ENCODE measurements at regions not wholly inside any gene's neighbourhood (a gene's known extent, or its start where the extent isn't known, plus 50 kb on each side); places are given as distances from the start of the nearest gene placed in this dataset.

DNA sequence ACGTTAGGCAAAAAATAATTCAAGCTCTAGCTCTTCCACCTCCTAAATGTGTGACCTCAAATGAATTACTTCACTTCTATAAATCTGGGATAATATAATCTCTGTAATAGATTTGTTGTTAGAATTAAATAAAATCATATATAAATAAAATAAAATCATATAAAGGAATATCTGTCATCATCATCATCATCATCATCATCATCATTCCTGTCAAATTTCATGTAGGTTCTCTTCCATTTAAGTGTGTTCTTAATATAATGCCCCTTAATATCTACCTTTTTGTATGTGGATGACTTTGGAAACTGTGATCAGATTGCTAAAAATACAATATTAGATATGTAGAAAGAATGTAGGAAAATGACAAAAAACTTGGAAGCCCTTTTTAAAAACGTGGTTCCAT lies 621.0 kb downstream of the ADGRL2 start:
- TF ChIP-seq, protein P1, sequence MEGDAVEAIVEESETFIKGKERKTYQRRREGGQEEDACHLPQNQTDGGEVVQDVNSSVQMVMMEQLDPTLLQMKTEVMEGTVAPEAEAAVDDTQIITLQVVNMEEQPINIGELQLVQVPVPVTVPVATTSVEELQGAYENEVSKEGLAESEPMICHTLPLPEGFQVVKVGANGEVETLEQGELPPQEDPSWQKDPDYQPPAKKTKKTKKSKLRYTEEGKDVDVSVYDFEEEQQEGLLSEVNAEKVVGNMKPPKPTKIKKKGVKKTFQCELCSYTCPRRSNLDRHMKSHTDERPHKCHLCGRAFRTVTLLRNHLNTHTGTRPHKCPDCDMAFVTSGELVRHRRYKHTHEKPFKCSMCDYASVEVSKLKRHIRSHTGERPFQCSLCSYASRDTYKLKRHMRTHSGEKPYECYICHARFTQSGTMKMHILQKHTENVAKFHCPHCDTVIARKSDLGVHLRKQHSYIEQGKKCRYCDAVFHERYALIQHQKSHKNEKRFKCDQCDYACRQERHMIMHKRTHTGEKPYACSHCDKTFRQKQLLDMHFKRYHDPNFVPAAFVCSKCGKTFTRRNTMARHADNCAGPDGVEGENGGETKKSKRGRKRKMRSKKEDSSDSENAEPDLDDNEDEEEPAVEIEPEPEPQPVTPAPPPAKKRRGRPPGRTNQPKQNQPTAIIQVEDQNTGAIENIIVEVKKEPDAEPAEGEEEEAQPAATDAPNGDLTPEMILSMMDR (conservative IDR thresholded peaks at IDR 0.05; ENCODE audit: low read depth, low read length) = no peak
- DNase-seq (ENCODE audit: low read depth) = no peak
- H3K4me3 ChIP-seq (ENCODE audit: low read depth, low read length) = no peak overlapping the region

DNA sequence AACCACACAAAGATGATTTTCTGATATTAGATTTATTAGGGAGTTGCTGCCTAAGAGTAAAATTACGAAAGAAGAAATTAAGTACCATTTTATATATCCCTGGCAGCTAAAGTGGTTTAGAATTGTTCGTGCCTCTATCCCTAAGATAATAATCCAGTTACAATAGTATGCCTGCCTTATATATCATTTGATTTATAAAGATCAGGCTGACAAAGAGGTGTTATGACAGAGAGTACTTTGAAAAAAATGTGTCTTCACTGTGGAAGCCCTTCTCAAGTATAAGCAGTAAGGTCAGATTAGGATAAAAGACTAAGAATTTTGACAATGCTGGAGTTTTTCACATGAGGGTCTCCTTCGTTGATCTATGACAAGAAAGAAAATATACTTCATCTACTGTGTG lies 619.9 kb downstream of the ADGRL2 start:
- H3K4me3 ChIP-seq (ENCODE audit: low read depth, low read length) = no peak overlapping the region
- TF ChIP-seq, protein P1 (conservative IDR thresholded peaks at IDR 0.05; ENCODE audit: low read depth, low read length) = no peak
- no peak for DNase-seq (ENCODE audit: low read depth)

DNA sequence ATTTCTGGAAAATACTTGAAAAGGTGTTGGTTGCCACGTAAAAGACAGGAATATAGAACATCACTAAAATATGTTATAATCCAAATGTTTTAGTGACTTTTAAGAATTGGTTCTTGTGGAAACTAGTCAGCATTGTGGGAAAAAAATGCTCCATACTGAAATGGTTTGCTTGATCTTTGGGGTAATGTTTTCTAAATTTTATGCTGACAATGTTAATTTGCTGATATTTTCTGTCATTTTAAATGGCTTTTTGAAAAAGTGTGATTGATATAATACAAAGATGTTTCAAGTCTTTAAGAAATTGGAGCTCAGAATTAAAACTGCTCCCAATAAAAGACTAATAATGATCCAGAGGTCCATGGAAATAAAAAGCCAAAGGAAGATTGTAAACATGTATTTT lies 610.9 kb downstream of the ADGRL2 start:
- no peak for DNase-seq (ENCODE audit: low read depth)
- H3K4me3 ChIP-seq (ENCODE audit: low read depth, low read length) = no peak overlapping the region
- TF ChIP-seq, protein P1 (conservative IDR thresholded peaks at IDR 0.05; ENCODE audit: low read depth, low read length) = no peak

DNA sequence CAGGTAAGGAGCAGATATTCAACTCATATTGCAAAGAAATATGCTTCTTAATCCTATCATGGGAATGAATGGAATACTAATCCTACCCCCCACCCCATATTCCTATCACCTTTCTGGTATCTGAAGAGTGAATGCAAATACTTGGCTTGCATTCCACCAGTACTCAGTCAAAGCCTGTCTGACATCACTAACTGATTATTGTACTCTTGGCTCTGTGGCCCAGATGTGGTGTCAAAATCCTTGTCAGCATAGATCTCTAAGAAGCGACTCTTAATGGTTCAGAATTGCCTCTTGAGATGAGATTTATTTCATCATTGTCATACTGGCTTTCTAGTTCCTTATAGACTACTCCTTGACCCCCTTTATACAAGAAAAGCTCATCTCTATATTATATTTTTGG lies 604.6 kb downstream of the ADGRL2 start:
- DNase-seq (ENCODE audit: low read depth) = no peak
- H3K4me3 ChIP-seq (ENCODE audit: low read depth, low read length) = no peak overlapping the region
- TF ChIP-seq, protein P1 (conservative IDR thresholded peaks at IDR 0.05; ENCODE audit: low read depth, low read length) = no peak

DNA sequence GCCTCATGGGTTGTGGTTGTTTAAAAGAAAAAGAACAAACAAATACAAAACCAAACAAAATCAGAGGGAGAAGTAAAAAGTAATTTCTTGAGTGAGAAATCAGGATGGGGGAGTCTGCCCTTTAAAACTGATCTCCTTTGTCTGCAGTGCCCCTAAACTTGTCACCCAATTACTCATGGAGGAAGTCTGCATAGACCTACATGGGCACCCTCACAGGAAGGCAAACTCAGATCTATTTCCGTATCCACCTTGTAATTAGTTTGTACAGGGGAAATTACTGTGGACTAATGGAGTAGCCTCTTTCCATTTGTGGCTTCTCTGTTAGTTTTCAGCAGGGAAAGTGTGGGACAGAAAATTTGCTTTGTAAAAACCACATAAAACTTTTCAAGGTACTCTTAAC lies 600.4 kb downstream of the ADGRL2 start:
- no peak overlapping the region for H3K4me3 ChIP-seq (ENCODE audit: low read depth, low read length)
- DNase-seq (ENCODE audit: low read depth) = no peak
- TF ChIP-seq, protein P1 (conservative IDR thresholded peaks at IDR 0.05; ENCODE audit: low read depth, low read length) = no peak

DNA sequence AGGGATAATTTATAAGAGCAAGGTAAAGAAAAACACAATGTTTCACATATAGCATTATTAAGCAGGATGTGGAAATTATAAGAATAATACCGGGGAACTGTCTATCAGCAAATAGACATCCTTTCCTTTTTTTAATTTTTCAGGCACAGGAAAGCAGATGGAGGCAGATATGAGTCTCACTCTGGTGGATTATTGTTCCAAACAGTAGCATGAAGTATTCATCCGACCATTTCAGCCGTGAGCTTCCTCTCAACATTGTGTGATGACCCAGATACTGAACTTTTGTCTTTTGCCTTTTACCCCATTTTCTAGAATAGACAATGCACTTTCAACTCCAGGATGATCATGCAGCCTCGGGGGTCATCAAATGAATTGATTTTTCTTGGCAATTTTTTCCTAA lies 599.8 kb downstream of the ADGRL2 start:
- H3K4me3 ChIP-seq (ENCODE audit: low read depth, low read length) = no peak overlapping the region
- TF ChIP-seq, protein P1 (conservative IDR thresholded peaks at IDR 0.05; ENCODE audit: low read depth, low read length) = no peak
- no peak for DNase-seq (ENCODE audit: low read depth)

DNA sequence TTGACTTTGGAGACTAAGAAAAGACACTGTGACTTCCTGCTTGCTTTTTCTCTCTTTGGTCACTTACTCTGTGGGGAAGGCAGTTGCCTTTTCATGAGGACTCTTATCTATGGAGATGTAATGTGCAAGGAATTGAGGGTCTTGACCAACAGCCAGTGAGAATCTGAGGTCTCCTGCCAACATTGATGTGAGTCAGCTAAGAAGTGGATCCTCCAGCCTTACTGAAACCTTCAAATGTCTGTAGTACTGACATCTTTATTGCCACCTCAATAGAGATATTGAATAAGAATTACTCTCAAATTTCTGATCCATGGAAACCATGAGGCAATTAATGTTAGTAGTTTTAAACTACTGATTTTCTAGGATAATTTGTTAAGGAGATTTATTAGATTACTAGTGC lies 598.4 kb downstream of the ADGRL2 start:
- no peak overlapping the region for H3K4me3 ChIP-seq (ENCODE audit: low read depth, low read length)
- peak; percentile 38 for DNase-seq (ENCODE audit: low read depth)
- TF ChIP-seq, protein P1 (conservative IDR thresholded peaks at IDR 0.05; ENCODE audit: low read depth, low read length) = no peak
